ENCODE measurements at regions not wholly inside any gene's neighbourhood (a gene's known extent, or its start where the extent isn't known, plus 50 kb on each side); places are given as distances from the start of the nearest gene placed in this dataset.

- TF ChIP-seq USF2 (IDR thresholded peaks at IDR 0.05; ENCODE audit: low read depth, low read length): no peak
- TF ChIP-seq, protein P1, sequence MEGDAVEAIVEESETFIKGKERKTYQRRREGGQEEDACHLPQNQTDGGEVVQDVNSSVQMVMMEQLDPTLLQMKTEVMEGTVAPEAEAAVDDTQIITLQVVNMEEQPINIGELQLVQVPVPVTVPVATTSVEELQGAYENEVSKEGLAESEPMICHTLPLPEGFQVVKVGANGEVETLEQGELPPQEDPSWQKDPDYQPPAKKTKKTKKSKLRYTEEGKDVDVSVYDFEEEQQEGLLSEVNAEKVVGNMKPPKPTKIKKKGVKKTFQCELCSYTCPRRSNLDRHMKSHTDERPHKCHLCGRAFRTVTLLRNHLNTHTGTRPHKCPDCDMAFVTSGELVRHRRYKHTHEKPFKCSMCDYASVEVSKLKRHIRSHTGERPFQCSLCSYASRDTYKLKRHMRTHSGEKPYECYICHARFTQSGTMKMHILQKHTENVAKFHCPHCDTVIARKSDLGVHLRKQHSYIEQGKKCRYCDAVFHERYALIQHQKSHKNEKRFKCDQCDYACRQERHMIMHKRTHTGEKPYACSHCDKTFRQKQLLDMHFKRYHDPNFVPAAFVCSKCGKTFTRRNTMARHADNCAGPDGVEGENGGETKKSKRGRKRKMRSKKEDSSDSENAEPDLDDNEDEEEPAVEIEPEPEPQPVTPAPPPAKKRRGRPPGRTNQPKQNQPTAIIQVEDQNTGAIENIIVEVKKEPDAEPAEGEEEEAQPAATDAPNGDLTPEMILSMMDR (conservative IDR thresholded peaks at IDR 0.05; ENCODE audit: low read depth, low read length): no peak
- no peak for TF ChIP-seq RAD21 (IDR thresholded peaks at IDR 0.05; ENCODE audit: low read length)
- TF ChIP-seq POLR2A (IDR thresholded peaks at IDR 0.05; ENCODE audit: low read depth, low read length): no peak
- TF ChIP-seq MAZ (IDR thresholded peaks at IDR 0.05; ENCODE audit: borderline replicate concordance, low read depth, low read length): no peak
- no peak for TF ChIP-seq SMC3 (IDR thresholded peaks at IDR 0.05; ENCODE audit: low read depth, low read length)
- no peak for TF ChIP-seq FOS (IDR thresholded peaks at IDR 0.05; ENCODE audit: low read depth, low read length)
- TF ChIP-seq CHD1 (IDR thresholded peaks at IDR 0.05; ENCODE audit: low read depth, low read length): no peak
- no peak for TF ChIP-seq RFX5 (IDR thresholded peaks at IDR 0.05; ENCODE audit: low read depth, low read length)
- no peak for TF ChIP-seq NFE2L2 (IDR thresholded peaks at IDR 0.05; ENCODE audit: low read depth, low read length)
- TF ChIP-seq CEBPB (IDR thresholded peaks at IDR 0.05; ENCODE audit: low read depth, low read length): no peak
Observed at GRCh38 chr13:79932556-79932955, 408.4 kb downstream of the SPRY2 start.

Measured in IMR-90 (cell line).